ENCODE measurements at regions not wholly inside any gene's neighbourhood (a gene's known extent, or its start where the extent isn't known, plus 50 kb on each side); places are given as distances from the start of the nearest gene placed in this dataset.

DNA sequence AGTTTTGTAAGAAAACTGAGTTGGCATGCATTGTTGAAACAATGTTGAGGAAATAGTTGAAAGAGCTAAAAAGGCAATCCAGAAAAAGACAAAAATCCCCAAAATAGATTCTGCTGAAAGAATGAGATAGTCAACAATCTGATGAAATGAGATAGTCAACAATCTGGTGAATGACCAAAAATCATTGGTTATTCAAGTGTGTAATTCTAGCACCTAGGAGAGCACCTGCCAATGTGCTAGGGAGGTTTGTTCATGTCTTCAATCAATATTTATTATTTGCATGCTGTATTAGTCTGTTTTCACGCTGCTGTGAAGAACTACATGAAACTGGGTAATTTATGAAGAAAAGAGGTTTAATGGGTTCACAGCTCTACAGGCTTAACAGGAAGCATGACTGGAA lies 307.1 kb upstream of the HSF2 start:
- Histone ChIP-seq H3K79me2 (ENCODE audit: insufficient read depth, low read length) (no peaks in the 10 kb centered on the region), H3K36me3 (ENCODE audit: insufficient read depth, low read length) (no peaks in the 10 kb centered on the region), H3K27ac (ENCODE audit: low read depth, low read length, poor library complexity, severe bottlenecking) (no peak overlapping the region), H2AFZ (ENCODE audit: low read length) (no peak overlapping the region), H3K4me3 (ENCODE audit: low read depth, low read length, poor library complexity, severe bottlenecking) (no peak overlapping the region), H3K9ac (ENCODE audit: low read length) (no peak overlapping the region), H3K9me3 (ENCODE audit: low read length) (no peaks in the 10 kb centered on the region), H3K9me2 (ENCODE audit: low read depth, low read length) (no peaks in the 10 kb centered on the region), H3F3A (ENCODE audit: insufficient read depth, low read length) (no peaks in the 10 kb centered on the region), H4K20me1 (ENCODE audit: insufficient read depth, low read length) (no peaks in the 10 kb centered on the region), H3K4me1 (ENCODE audit: insufficient read depth, low read length, severe bottlenecking) (no peaks in the 10 kb centered on the region), H3K4me2 (ENCODE audit: low read length) (no peak overlapping the region), H3K27me3 (ENCODE audit: insufficient read depth, low read length) (no peaks in the 10 kb centered on the region)
- TF ChIP-seq, protein P1, sequence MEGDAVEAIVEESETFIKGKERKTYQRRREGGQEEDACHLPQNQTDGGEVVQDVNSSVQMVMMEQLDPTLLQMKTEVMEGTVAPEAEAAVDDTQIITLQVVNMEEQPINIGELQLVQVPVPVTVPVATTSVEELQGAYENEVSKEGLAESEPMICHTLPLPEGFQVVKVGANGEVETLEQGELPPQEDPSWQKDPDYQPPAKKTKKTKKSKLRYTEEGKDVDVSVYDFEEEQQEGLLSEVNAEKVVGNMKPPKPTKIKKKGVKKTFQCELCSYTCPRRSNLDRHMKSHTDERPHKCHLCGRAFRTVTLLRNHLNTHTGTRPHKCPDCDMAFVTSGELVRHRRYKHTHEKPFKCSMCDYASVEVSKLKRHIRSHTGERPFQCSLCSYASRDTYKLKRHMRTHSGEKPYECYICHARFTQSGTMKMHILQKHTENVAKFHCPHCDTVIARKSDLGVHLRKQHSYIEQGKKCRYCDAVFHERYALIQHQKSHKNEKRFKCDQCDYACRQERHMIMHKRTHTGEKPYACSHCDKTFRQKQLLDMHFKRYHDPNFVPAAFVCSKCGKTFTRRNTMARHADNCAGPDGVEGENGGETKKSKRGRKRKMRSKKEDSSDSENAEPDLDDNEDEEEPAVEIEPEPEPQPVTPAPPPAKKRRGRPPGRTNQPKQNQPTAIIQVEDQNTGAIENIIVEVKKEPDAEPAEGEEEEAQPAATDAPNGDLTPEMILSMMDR (IDR thresholded peaks at IDR 0.05; ENCODE audit: low read length) = no peak
- TF ChIP-seq EZH2 (IDR thresholded peaks at IDR 0.05; ENCODE audit: borderline replicate concordance, low read length) = no peak

DNA sequence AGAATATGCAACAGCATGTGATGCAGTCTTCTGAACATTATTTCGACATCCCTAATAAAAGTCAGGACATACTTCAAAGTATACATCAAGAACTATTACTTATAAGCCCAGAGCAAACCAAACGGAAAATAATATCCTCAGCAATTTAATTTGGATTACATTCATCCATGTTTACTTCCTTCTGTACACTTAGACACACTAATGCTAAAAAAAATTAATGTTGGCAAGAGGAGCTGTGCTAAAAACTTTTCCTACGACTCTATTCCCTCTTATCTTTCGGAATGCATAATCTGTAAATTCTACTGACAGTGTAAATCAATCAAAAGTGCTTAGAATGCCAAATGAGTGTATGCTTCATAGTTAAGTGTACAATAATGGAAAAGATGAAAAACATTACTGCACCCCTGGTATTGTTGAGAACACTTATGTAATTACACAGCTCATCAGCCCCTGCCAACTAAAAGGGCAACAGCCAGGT lies 301.2 kb upstream of the HSF2 start:
- Histone ChIP-seq H3K4me2 (ENCODE audit: low read length) (no peak overlapping the region), H3K9ac (ENCODE audit: low read length) (no peak overlapping the region), H3K9me3 (ENCODE audit: low read length) (no peaks in the 10 kb centered on the region; the same call in 1 of the 2 replicates), H3K27me3 (ENCODE audit: insufficient read depth, low read length) (no peaks in the 10 kb centered on the region), H3K4me1 (ENCODE audit: insufficient read depth, low read length, severe bottlenecking) (no peaks in the 10 kb centered on the region), H3K79me2 (ENCODE audit: insufficient read depth, low read length) (no peaks in the 10 kb centered on the region), H3K9me2 (ENCODE audit: low read depth, low read length) (no peaks in the 10 kb centered on the region), H2AFZ (ENCODE audit: low read length) (no peak overlapping the region), H3F3A (ENCODE audit: insufficient read depth, low read length) (no peaks in the 10 kb centered on the region), H4K20me1 (ENCODE audit: insufficient read depth, low read length) (no peaks in the 10 kb centered on the region), H3K27ac (ENCODE audit: low read depth, low read length, poor library complexity, severe bottlenecking) (no peak overlapping the region), H3K4me3 (ENCODE audit: low read depth, low read length, poor library complexity, severe bottlenecking) (no peak overlapping the region), H3K36me3 (ENCODE audit: insufficient read depth, low read length) (no peaks in the 10 kb centered on the region)
- TF ChIP-seq, protein P1 (IDR thresholded peaks at IDR 0.05; ENCODE audit: low read length) = no peak
- no peak for TF ChIP-seq EZH2 (IDR thresholded peaks at IDR 0.05; ENCODE audit: borderline replicate concordance, low read length)

DNA sequence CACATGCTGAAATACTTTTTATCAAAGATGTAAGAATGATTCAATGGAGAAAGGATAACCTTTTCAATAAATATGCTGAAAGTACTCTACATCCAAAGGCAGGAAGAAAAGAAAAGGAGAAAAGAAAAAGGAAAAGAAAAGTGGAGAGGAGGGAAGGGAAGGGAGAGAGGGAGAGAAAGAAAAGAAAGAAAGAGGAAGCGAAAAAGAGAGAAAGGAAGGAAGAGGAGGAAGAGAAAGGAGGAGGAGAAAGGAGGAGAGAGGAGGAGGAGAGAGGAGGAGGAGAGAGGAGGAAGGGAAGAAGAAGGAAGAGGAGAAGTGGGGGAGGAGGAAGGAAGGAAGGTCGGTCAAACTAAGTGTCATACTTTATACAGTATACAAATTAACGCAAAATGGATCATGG lies 297.4 kb upstream of the HSF2 start:
- no peak for TF ChIP-seq EZH2 (IDR thresholded peaks at IDR 0.05; ENCODE audit: borderline replicate concordance, low read length)
- TF ChIP-seq, protein P1 (IDR thresholded peaks at IDR 0.05; ENCODE audit: low read length) = no peak
- no peaks in the 10 kb centered on the region for H3K36me3 ChIP-seq (ENCODE audit: insufficient read depth, low read length)
- H3F3A ChIP-seq (ENCODE audit: insufficient read depth, low read length) = no peaks in the 10 kb centered on the region
- H3K27me3 ChIP-seq (ENCODE audit: insufficient read depth, low read length) = no peaks in the 10 kb centered on the region
- H3K9me2 ChIP-seq (ENCODE audit: low read depth, low read length) = no peaks in the 10 kb centered on the region
- H3K9ac ChIP-seq (ENCODE audit: low read length) = no peak overlapping the region
- H3K4me3 ChIP-seq (ENCODE audit: low read depth, low read length, poor library complexity, severe bottlenecking) = no peak overlapping the region
- H3K27ac ChIP-seq (ENCODE audit: low read depth, low read length, poor library complexity, severe bottlenecking) = no peak overlapping the region
- H3K79me2 ChIP-seq (ENCODE audit: insufficient read depth, low read length) = no peaks in the 10 kb centered on the region
- H3K9me3 ChIP-seq (ENCODE audit: low read length) = no peaks in the 10 kb centered on the region; the same call in 1 of the 2 replicates
- no peak overlapping the region for H2AFZ ChIP-seq (ENCODE audit: low read length)
- no peaks in the 10 kb centered on the region for H3K4me1 ChIP-seq (ENCODE audit: insufficient read depth, low read length, severe bottlenecking)
- no peaks in the 10 kb centered on the region for H4K20me1 ChIP-seq (ENCODE audit: insufficient read depth, low read length)
- no peak overlapping the region for H3K4me2 ChIP-seq (ENCODE audit: low read length)

Measured in OCI-LY1 (cell line).